Hematopoietic multipotent progenitor cell treated with erythropoietin and hydrocortisone succinate and interleukin-3 and kit ligand, for 15 days (in vitro differentiated cells): ENCODE measurements at regions not wholly inside any gene's neighbourhood (a gene's known extent, or its start where the extent isn't known, plus 50 kb on each side); places are given as distances from the start of the nearest gene placed in this dataset.
"Not testable (repeated sequence)": the region's sequence is repeated elsewhere in the genome, so short reads cannot be mapped to it uniquely, and the experiment has no call there.

Experiments
- DNase-seq: peaks from one replicate; pipeline ENCODE4 v3.0.0-alpha.2; 2015; ENCODE audit warnings: low spot score

DNA sequence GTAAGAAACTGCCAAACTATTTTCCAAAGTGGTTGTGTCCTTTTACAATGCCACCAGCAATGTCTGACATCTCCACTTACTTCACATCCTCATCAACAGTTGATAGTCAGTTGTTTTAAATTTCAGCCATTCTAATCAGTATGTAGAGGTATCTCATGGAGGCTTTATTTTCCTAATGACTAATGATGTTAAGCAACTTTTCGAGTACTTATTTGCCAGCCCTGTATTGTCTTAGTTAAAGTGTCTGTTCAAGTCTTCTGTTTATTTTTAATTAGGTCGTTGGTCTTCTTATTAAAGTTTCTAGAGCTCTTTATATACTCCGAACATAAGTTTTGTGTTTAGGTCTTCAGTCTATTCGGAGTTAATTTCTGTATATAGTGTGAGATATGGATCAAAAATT is 54.9 kb upstream of the NBPF12 start:
- DNase-seq = not testable (repeated sequence)

- DNase-seq = not testable (repeated sequence)
Observed at GRCh38 chr1:146881096-146881495, 57.0 kb upstream of the NBPF12 start.

- DNase-seq = not testable (repeated sequence)
Observed at GRCh38 chr1:146863799-146864319, 74.3 kb upstream of the NBPF12 start.

- DNase-seq = not testable (repeated sequence)
Observed at GRCh38 chr1:146853147-146853546, 85.0 kb upstream of the NBPF12 start.

- DNase-seq = not testable (repeated sequence)
Observed at GRCh38 chr1:146850352-146850889, 87.7 kb upstream of the NBPF12 start.

DNA sequence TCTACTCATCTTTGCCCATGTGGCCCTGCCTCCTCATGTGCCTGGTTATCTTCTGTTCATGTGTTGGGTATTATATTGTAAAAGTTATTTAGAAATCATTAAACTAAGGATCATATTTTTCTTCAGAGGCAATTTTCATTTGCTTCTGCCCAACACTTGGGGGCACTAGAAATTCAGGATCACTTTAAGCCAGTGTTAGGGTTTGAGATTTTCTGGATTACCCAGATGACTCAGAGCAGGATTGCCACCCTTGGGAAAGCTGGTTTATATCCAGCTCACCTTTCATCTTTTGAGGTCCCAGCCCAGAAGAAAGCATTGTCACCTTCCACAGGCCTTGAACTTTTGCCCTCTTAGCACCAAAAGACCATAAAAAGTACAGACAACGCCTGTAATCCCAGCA is 99.4 kb upstream of the NBPF12 start:
- DNase-seq = not testable (repeated sequence)

GRCh38 chr1:146826957-146827356 is 111.2 kb upstream of the NBPF12 start:
- DNase-seq = not testable (repeated sequence)

DNA sequence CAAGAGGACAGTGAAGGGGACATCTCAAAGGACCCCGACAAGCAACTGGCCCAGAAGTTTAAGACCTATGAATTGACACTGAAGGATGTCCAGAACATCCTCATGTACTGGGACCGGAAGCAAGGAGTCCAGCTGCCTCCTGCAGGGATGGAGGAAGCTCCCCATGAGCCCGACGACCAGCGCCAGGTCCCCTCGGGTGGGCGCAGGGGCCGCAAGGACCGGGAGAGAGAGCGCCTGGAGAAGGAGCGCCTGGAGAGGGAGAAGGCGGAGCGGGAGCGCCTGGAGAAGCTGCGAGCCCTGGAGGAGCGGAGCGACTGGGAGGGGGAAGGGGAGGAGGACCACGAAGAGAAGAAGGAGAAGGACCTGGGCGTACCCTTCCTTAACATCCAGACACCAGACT is 143.9 kb upstream of the NBPF12 start:
- not testable (repeated sequence) for DNase-seq

DNA sequence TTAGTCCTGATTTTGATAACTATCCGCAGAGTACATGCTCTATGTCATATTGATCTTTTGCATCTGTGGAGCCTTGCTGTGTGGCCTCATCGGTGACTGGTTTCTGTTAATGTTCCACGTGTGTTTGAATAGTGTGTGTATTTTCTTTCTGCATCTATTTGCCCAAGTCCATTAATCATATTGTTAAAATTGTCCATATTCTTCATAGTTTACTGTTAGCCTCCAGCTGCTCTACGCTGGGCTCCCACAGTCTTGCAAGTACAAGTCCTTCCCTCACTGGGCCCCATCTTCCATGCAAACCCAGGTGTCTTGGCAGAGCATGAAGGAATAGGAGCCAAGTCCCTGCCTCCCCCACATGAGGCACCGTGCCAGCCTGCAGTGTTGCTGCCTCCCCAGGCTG is 145.4 kb upstream of the NBPF12 start:
- not testable (repeated sequence) for DNase-seq

DNA sequence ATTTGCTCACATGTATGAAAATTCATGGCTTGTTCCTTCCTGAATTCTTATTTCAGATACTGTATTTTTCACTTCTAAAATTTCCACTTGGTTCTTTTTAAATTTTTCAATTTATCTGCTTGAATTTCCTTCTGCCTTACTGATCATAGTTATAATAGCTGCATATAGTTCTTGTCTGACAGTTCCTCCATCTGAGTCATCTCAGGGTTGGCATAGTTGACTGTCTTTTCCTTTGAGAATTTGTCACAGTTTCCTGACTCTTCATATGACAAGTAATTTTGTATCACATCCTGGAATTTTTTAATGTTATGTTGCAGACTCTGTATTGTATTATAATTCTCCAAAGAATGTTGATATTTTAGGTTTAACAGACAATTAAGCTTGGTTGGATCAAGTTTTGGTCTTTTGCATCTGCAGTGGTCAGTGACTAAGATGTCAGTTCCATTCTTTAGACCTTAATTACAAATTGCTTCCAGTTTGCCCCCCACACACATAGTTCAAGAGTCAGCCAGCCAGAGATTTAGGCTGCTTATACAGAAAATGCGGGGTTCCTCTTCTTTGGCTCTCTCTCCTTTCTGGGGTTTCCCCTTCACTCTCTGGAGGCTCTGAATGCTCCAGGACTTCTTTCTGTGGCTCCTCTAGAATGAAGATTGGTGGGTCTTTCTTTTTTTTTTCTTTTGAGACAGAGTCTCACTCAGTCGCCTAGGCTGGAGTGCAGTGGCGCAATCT is 153.7 kb upstream of the NBPF12 start:
- not testable (repeated sequence) for DNase-seq

DNA sequence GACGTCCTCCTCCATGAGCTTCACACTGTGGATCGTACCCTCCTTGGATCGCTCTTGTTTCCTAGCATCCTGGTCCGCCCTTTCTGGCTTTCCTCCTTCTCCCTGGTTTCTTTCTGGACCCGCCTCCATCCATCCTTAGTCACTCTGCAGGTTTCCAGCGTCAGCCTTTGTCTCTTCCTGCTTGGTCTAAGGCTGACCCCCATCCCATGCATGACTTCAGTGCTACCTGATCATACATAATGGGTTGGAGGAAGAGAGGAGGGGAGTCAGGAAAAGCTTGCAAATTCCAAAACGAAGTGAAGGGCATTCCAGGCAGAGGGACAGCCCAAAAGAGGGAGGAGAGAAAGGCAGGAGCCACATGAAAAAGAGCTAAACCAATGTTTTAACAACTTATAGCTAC is 156.9 kb upstream of the NBPF12 start:
- not testable (repeated sequence) for DNase-seq

- DNase-seq = not testable (repeated sequence)
Observed at GRCh38 chr1:146777826-146778602, 160.1 kb upstream of the NBPF12 start.

DNA sequence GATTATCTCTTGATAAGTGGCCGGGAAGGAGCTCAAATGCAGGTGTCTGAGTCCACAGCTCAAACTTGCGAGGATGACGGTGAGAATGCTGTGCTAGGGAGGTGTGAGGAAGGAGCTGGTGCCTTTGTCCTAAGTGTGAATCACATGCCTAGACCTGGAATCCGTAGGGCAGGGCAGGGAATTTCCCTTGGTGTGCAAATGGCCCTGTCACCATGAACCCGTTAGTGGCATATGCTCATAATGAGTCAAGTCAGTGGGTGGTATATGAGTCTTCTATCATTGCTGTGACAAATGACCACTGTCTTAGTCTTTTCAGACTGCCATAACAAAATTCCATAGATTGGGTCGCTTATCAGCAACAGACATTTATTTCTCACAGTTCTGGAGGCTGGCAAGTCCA is 163.1 kb upstream of the NBPF12 start:
- DNase-seq = not testable (repeated sequence)

GRCh38 chr1:146774271-146774670 is 163.9 kb upstream of the NBPF12 start:
- not testable (repeated sequence) for DNase-seq

DNA sequence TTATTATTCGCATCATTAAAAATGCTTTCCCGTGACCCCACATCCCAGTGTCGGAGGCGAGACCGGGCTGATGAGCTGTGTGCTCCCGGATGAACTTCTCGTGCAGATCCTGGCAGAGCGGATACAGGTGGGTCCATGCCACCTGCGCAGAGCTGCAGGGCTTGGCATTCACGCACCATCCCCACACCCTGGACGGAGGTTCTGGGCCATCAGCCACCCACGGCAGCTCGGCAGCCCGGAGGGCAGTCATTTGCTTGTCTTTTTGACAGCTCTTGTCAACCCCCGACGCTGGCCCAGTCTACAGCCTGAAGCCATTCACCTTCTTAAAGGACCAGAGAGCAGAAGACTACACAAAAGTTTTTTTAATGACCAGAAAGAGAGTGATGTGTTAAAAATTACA is 166.7 kb upstream of the NBPF12 start:
- not testable (repeated sequence) for DNase-seq

DNA sequence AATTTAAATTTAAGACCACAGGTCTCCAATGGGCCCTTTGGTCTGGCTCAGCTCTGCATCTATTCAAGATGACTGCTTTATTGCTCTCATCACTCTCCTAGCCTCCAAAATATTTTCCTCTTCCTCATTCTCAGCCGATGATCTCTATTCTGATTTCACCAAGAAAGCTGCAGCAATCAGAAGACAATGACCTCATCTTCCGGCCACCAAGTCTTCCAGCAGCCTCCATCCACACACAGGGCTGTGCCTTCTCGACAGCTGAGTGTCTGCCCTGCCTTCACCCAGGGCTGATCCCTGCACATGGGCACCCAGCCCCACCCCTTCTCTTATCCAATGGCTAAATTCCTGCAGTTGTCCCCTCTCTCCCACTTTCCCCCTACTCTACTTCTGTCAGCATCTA is 167.1 kb upstream of the NBPF12 start:
- not testable (repeated sequence) for DNase-seq

DNA sequence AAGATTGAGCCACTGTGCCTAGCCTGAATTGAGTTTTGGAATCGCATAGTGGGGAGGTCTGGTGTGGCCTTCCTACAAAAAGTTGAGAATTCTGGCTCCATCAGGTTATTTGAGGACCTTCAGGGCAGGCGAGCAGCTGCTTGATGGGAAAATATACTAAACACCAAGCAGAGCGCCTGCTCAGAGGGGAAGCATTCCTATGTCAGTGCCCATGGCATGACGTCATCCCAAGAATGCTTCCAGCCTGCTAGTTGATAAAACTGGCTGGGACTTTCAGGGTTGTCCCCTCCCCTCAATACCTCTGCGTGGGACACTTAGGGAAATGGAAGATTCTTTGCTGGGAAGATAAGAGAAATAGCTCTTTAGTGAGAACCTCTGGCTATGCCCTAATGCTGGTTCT is 174.9 kb upstream of the NBPF12 start:
- DNase-seq = not testable (repeated sequence)

DNA sequence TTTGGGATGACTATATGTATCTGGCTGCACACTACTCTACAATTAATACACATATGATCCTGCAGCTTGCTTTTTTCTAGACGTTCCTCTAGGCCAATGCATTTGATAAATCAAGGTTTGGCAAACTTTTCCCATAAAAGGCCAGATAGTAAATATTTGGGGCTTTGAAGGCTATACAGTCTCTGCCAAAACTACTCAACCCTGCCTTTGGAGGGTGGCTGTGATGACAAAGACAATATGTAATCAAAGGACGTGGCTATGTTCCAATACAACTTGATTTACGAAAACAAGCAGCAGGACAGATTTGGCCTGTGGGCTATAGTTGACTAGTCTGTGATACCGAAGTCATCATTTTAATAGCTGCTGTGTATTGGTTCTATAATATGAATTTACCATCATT is 181.3 kb upstream of the NBPF12 start:
- not testable (repeated sequence) for DNase-seq

DNA sequence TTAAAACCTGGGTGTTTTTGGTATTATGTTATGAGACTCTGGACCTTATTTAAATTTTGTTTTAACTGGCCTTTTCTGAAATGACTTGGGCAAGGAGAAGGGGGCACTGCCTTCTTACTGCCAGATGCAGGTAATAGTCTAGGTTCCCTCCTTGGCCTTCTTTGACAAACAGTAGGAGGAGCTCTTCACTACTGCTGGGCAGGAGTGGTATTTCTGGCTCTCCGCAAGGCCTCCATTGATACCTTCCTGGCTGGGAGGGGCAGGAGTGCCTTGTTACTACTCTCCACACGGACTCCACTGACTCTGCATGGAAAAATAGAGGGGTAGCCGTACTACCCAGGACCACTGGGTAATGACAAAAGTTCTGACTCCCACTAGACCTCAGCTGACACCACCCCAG is 189.4 kb upstream of the NBPF12 start:
- not testable (repeated sequence) for DNase-seq

DNA sequence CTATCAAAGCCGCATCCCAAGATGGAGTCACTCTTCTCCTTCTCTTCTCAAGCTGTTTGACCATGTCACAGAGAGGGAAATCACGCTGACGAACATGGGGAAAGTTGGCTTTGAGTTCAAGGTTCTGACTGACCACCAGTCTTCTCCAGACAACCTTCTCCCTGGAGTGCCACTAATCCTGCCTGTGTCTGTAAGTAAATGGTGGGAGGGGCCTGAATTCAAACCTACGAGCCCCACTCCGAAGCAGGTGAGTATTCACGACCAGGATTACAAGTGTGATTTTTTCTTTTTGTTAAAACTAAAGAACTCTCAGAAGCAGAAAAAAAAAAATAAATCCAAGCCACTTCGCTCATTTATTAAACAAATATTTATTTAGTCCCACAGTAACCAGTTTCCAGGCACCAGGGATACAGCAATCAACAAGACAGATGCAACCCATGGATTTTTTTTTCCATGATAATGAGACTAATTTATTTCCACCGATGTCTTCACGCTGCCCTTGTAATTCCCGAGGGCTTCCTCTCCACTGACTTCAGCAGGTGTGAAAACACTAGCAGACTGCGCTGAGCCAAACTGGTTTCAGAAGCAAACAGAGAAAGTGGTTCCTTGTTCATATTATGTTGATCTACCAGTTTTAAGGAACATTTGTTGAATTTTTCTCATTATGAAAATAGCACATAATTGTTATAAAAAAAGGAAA is 206.0 kb upstream of the NBPF12 start:
- not testable (repeated sequence) for DNase-seq

DNA sequence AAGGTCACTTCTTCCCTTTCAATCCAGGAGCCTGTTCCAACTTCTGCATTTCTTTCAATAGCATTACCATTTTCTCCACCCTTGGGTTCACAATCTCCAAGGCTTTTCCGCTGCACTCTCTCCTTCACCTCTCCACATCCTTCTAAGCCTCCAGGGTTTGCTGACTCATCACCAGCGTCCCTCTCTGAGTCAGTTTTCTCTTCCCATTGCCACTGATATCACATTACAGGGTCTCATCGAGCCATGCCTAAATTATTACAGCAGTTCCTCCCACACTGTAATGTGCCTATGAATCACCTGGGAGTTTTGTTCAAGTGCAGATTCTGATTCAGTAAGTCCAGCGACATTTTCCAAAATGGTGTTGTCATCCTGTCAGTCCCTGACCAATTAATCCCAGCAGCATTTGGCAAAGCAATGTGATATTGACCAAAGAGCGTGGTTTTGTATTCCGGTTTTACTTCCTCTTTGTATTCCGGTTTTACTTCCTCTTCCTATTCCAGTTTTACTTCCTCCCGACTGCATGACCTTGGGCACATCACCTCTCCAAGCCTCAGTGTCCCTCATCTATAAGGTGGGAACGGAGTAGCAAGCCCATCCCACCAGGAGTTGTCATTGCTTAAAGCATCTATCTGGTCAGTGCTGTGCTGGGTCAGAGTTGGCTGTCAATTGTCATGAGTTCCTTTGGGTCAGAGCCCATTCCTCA is 208.3 kb upstream of the NBPF12 start:
- DNase-seq = not testable (repeated sequence)
